ENCODE measurements at regions not wholly inside any gene's neighbourhood (a gene's known extent, or its start where the extent isn't known, plus 50 kb on each side); places are given as distances from the start of the nearest gene placed in this dataset.

DNA sequence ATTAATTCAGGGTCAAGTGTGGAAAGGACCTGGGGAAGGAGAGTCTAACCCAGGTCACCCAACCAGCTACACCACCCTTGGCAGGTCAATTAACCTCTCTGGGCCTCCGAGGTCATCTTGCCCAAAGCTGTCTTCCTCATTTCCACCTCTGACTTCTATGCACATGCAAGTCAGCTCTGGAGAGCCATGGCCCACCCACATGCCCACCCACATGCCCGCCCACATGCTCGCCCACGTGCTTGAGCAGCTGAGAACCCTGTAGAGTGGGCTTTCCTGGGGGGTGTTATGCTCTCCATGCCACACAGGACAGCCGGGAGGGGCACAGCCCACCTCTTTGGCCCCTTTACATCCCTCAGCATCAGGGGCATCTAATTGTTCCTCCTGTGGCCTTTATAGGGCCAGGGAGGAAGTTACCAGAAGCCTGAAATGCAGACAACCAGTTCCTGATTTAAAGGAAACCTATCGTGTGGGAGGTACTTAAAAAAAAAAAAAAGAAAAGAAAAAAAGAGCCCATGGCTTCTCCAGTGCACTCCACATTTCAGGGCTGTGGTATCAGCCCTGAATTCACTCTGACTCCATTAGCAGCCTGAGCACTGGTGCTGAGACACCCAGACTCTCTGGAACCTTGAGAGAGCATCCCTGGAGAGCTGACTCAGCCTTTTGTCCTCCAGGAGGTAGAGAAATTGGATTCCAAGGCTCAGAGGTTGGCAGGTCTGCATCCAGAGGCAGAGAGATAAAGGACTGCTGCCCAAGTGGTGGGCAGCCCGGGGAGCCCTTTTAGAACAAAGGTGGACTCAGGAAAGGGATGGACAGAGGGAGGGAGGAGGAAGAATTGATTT is 176.2 kb upstream of the ZMIZ1 start:
- no peak for TF ChIP-seq CTCF (conservative IDR thresholded peaks at IDR 0.05; ENCODE audit: low read length)
- no peak for TF ChIP-seq EZH2phosphoT487 (IDR thresholded peaks at IDR 0.05; ENCODE audit: borderline replicate concordance, low read depth, low read length)

Data from OCI-LY7 (cell line).